ENCODE measurements at regions not wholly inside any gene's neighbourhood (a gene's known extent, or its start where the extent isn't known, plus 50 kb on each side); places are given as distances from the start of the nearest gene placed in this dataset.

- H3K4me1 ChIP-seq (ENCODE audit: control insufficient read depth in 5 of 5, insufficient read depth in 5 of 5, low read length in 5 of 5): peaks cover 0 to 4% (median 0%) of the 10 kb centered on the region in 5 donors
- H3K4me3 ChIP-seq: no peak overlapping the region
- no peak for ATAC-seq (ENCODE audit: insufficient read depth, low FRiP score)
- no peak for DNase-seq
- TF ChIP-seq, protein P1, sequence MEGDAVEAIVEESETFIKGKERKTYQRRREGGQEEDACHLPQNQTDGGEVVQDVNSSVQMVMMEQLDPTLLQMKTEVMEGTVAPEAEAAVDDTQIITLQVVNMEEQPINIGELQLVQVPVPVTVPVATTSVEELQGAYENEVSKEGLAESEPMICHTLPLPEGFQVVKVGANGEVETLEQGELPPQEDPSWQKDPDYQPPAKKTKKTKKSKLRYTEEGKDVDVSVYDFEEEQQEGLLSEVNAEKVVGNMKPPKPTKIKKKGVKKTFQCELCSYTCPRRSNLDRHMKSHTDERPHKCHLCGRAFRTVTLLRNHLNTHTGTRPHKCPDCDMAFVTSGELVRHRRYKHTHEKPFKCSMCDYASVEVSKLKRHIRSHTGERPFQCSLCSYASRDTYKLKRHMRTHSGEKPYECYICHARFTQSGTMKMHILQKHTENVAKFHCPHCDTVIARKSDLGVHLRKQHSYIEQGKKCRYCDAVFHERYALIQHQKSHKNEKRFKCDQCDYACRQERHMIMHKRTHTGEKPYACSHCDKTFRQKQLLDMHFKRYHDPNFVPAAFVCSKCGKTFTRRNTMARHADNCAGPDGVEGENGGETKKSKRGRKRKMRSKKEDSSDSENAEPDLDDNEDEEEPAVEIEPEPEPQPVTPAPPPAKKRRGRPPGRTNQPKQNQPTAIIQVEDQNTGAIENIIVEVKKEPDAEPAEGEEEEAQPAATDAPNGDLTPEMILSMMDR (IDR thresholded peaks at IDR 0.05; ENCODE audit: control extremely low read depth, extremely low read depth): no peak
- 5 to 9% methylated on average over 56 of the region's 56 CpGs for WGBS, 2 donors
- no peaks in the 10 kb centered on the region for H3K36me3 ChIP-seq (ENCODE audit: control insufficient read depth in 4 of 4, insufficient read depth in 4 of 4, low read length in 4 of 4)
- H3K9ac ChIP-seq (ENCODE audit: insufficient read depth in 1 of 2, low read length in 2 of 2): no peak overlapping the region
- peaks cover 0 to 29% (median 9%) of the 10 kb centered on the region in 3 donors for H3K27me3 ChIP-seq (ENCODE audit: control insufficient read depth in 3 of 3, insufficient read depth in 3 of 3, low read length in 2 of 3)
- H3K27ac ChIP-seq (ENCODE audit: low read depth in 1 of 2, low read length in 1 of 2): no peak overlapping the region
- peaks cover 0 to 8% (median 0%) of the 10 kb centered on the region in 4 donors for H3K9me3 ChIP-seq (ENCODE audit: control insufficient read depth in 4 of 4, insufficient read depth in 3 of 4, low read length in 3 of 4)
Observed at GRCh38 chr1:143643148-143643885, 328.5 kb downstream of the FAM72C start.

DNA sequence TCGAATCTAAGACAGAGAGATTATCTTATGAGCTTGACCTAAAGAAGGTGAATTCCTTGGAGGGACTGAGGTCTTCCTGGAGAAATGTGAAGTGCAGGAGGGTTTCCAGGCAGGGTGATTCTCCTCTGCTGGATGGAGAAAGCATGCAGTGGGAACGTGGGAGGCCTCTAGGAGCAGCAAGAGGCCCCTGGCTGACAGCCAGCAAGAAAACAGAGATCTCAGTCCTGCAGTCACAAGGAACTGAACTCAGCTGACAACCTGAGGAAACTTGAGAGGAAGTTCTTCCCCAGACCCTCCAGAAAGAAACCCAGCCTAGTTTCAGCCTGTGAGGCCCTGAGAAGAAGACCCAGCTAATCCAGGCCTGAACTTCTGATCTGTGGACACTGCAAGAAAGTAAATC is 345.9 kb downstream of the FAM72C start:
- no peak overlapping the region for H3K27ac ChIP-seq (ENCODE audit: low read depth in 1 of 2, low read length in 1 of 2)
- no peaks in the 10 kb centered on the region for H3K36me3 ChIP-seq (ENCODE audit: control insufficient read depth in 4 of 4, insufficient read depth in 4 of 4, low read length in 4 of 4)
- DNase-seq (no peak), ATAC-seq (ENCODE audit: insufficient read depth, low FRiP score) (no peak)
- peaks cover 0 to 5% (median 0%) of the 10 kb centered on the region in 4 donors for H3K9me3 ChIP-seq (ENCODE audit: control insufficient read depth in 4 of 4, insufficient read depth in 3 of 4, low read length in 3 of 4)
- TF ChIP-seq, protein P1 (IDR thresholded peaks at IDR 0.05; ENCODE audit: control extremely low read depth, extremely low read depth): no peak
- no peak overlapping the region for H3K4me3 ChIP-seq
- H3K9ac ChIP-seq (ENCODE audit: insufficient read depth in 1 of 2, low read length in 2 of 2): no peak overlapping the region
- WGBS, 2 donors: 37 to 47% methylated on average over 2 of the region's 2 CpGs
- H3K27me3 ChIP-seq (ENCODE audit: control insufficient read depth in 3 of 3, insufficient read depth in 3 of 3, low read length in 2 of 3): peaks cover 0 to 5% (median 0%) of the 10 kb centered on the region in 3 donors
- H3K4me1 ChIP-seq (ENCODE audit: control insufficient read depth in 5 of 5, insufficient read depth in 5 of 5, low read length in 5 of 5): no peaks in the 10 kb centered on the region

DNA sequence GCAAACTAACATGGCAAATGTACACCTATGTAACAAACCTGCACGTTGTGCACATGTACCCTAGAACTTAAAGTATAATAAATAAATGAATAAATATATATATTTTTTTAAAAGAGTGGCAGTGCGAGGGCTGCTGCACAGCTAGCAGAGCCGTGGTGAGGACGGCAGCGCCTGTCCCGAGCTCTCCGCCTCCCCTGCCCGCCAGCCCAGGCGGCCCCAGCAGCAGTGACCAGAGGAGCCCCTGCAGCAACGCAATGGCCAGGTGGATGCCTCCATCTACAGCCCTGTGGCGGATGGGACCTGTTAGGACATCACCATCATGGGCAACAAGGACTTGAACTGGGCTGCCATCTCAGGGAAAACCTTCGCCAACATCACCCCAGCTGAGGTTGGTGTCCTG is 351.9 kb downstream of the FAM72C start:
- DNase-seq: no peak
- ATAC-seq (ENCODE audit: insufficient read depth, low FRiP score): no peak
- WGBS, 2 donors: 79 to 86% methylated on average over 12 of the region's 12 CpGs

More for the DNA sequence above, 351.9 kb downstream of the FAM72C start:
- Histone ChIP-seq H3K9ac (ENCODE audit: insufficient read depth in 1 of 2, low read length in 2 of 2) (no peak overlapping the region), H3K4me3 (no peak overlapping the region), H3K4me1 (ENCODE audit: control insufficient read depth in 5 of 5, insufficient read depth in 5 of 5, low read length in 5 of 5) (no peaks in the 10 kb centered on the region), H3K27me3 (ENCODE audit: control insufficient read depth in 3 of 3, insufficient read depth in 3 of 3, low read length in 2 of 3) (no peaks in the 10 kb centered on the region), H3K27ac (ENCODE audit: low read depth in 1 of 2, low read length in 1 of 2) (no peak overlapping the region), H3K36me3 (ENCODE audit: control insufficient read depth in 4 of 4, insufficient read depth in 4 of 4, low read length in 4 of 4) (no peaks in the 10 kb centered on the region), H3K9me3 (ENCODE audit: control insufficient read depth in 4 of 4, insufficient read depth in 3 of 4, low read length in 3 of 4) (no peaks in the 10 kb centered on the region)
- TF ChIP-seq, protein P1 (IDR thresholded peaks at IDR 0.05; ENCODE audit: control extremely low read depth, extremely low read depth): no peak

Measured in lung (tissue), 11 donors.